Colonic mucosa (tissue), 4 donors: ENCODE measurements at regions not wholly inside any gene's neighbourhood (a gene's known extent, or its start where the extent isn't known, plus 50 kb on each side); places are given as distances from the start of the nearest gene placed in this dataset.

Source experiments
- DNase-seq: peaks from one replicate; pipeline ENCODE4 v3.0.0-alpha.2; 2020
- H3K27ac ChIP-seq: fragments of 200-600 bp; one replicate; pipeline ENCODE4 v1.8.0; 2021
- H3K27me3 ChIP-seq: fragments of 200-600 bp; one replicate; pipeline ENCODE4 v1.8.0; 2021
- H3K36me3 ChIP-seq: fragments of 200-600 bp; one replicate; pipeline ENCODE4 v1.8.0; 2021
- H3K4me1 ChIP-seq: fragments of 200-600 bp; one replicate; pipeline ENCODE4 v1.8.0; 2021; ENCODE audit warnings: mild to moderate bottlenecking
- H3K4me3 ChIP-seq: fragments of 200-600 bp; one replicate; pipeline ENCODE4 v1.8.0; 2021
- H3K9ac ChIP-seq, 2 donors: one replicate each; pipeline ENCODE4 v1.7.0; 2013; ENCODE audit warnings: control low read depth in 2 of 2, low read depth in 2 of 2, low read length in 2 of 2
- H3K9me3 ChIP-seq: fragments of 200-600 bp; one replicate; pipeline ENCODE4 v1.8.0; 2021
- CTCF ChIP-seq: fragments of 200-600 bp; IDR thresholded peaks from one replicate; pipeline ENCODE4 v1.8.0; 2022; ENCODE audit warnings: antibody characterized with exemption, mild to moderate bottlenecking
- intact Hi-C: fragments of 100-400 bp; cut with DNase I; formaldehyde crosslinking; loops from one replicate; pipeline ENCODE4 v1.14.1; 2022
- donor health status: healthy.
- donor health status: DM: no; HTN: no; CAD: no.
- donor health status: DM: no; HTN: no; CAD: no.

- Histone ChIP-seq H3K4me3 (no peak overlapping the region), H3K9me3 (no peaks in the 10 kb centered on the region), H3K36me3 (no peaks in the 10 kb centered on the region), H3K27me3 (no peaks in the 10 kb centered on the region), H3K9ac (no peak overlapping the region), H3K27ac (no peak overlapping the region), H3K4me1 (no peaks in the 10 kb centered on the region)
- intact Hi-C loops = no loop called here
- TF ChIP-seq CTCF = no peak
- DNase-seq = no peak
Observed at GRCh38 chr2:151087377-151087776, 174.3 kb downstream of the RBM43 start.

- Histone ChIP-seq H3K4me1 (no peaks in the 10 kb centered on the region), H3K36me3 (no peaks in the 10 kb centered on the region), H3K9me3 (no peaks in the 10 kb centered on the region), H3K9ac (no peak overlapping the region), H3K27me3 (no peaks in the 10 kb centered on the region), H3K4me3 (no peak overlapping the region), H3K27ac (no peak overlapping the region)
- no peak for DNase-seq
- intact Hi-C loops = no loop called here
- no peak for TF ChIP-seq CTCF
Observed at GRCh38 chr2:151085181-151085611, 176.5 kb downstream of the RBM43 start.

GRCh38 chr2:151083856-151084795, 177.5 kb downstream of the RBM43 start:
- Histone ChIP-seq H3K4me1 (no peaks in the 10 kb centered on the region), H3K4me3 (no peak overlapping the region), H3K27ac (no peak overlapping the region), H3K27me3 (no peaks in the 10 kb centered on the region), H3K9ac (no peak overlapping the region), H3K36me3 (no peaks in the 10 kb centered on the region), H3K9me3 (no peaks in the 10 kb centered on the region)
- DNase-seq = no peak
- TF ChIP-seq CTCF = no peak
- intact Hi-C loops = no loop called here

- H3K9me3 ChIP-seq = no peaks in the 10 kb centered on the region
- intact Hi-C loops = no loop called here
- H3K27me3 ChIP-seq = no peaks in the 10 kb centered on the region
- no peak overlapping the region for H3K4me3 ChIP-seq
- TF ChIP-seq CTCF = no peak
- no peak overlapping the region for H3K27ac ChIP-seq
- DNase-seq = no peak
- H3K36me3 ChIP-seq = no peaks in the 10 kb centered on the region
- H3K4me1 ChIP-seq = no peaks in the 10 kb centered on the region
- H3K9ac ChIP-seq = no peak overlapping the region
Observed at GRCh38 chr2:151078889-151079288, 182.8 kb downstream of the RBM43 start.

- Histone ChIP-seq H3K27ac (no peak overlapping the region), H3K9me3 (no peaks in the 10 kb centered on the region), H3K27me3 (no peaks in the 10 kb centered on the region), H3K4me1 (no peaks in the 10 kb centered on the region), H3K36me3 (no peaks in the 10 kb centered on the region), H3K9ac (no peak overlapping the region), H3K4me3 (no peak overlapping the region)
- DNase-seq = no peak
- intact Hi-C loops = no loop called here
- no peak for TF ChIP-seq CTCF
Observed at GRCh38 chr2:151071906-151072305, 189.8 kb downstream of the RBM43 start.
